ENCODE measurements at regions not wholly inside any gene's neighbourhood (a gene's known extent, or its start where the extent isn't known, plus 50 kb on each side); places are given as distances from the start of the nearest gene placed in this dataset.

DNA sequence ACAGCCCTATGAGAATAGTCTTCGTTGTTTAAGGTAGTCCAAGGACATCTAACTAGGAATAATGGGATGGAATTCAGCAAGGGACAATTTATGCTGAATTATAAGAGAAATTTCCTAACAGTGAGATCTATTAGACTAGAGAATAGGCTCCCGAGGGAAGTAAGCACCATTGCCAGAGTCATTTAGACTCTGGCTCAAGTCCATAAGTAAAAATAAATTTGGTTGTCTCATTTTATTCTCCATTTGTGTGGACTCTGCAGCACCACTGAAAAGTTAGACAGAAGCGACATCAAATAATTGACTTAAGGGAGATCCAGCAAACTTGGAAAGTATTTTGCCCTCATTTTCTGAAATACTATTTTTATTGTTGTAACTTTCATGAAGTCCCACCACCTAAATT, 129.3 kb upstream of the SMIM21 start:
- Histone ChIP-seq H3K4me3 (ENCODE audit: low read length) (no peak overlapping the region), H3K27me3 (replicated peaks; ENCODE audit: insufficient read depth, low read length) (no peaks in the 10 kb centered on the region), H3F3A (ENCODE audit: insufficient read depth, low read length) (no peaks in the 10 kb centered on the region), H3K9me3 (replicated peaks; ENCODE audit: insufficient read depth, low read length) (no peaks in the 10 kb centered on the region), H3K36me3 (replicated peaks; ENCODE audit: insufficient read depth, low read length) (no peaks in the 10 kb centered on the region), H3K27ac (ENCODE audit: low read length) (no peak overlapping the region), H3K79me2 (ENCODE audit: low read length) (no peaks in the 10 kb centered on the region), H3K4me2 (ENCODE audit: low read depth, low read length) (no peak overlapping the region), H3K4me1 (ENCODE audit: low read length) (no peaks in the 10 kb centered on the region), H2AFZ (ENCODE audit: low read length) (no peak overlapping the region), H4K20me1 (ENCODE audit: insufficient read depth, low read length) (no peaks in the 10 kb centered on the region), H3K9ac (ENCODE audit: low read length) (no peak overlapping the region), H3K9me2 (replicated peaks; ENCODE audit: insufficient read depth, low read length) (no peaks in the 10 kb centered on the region)
- no peak for DNase-seq
- TF ChIP-seq, protein P1, sequence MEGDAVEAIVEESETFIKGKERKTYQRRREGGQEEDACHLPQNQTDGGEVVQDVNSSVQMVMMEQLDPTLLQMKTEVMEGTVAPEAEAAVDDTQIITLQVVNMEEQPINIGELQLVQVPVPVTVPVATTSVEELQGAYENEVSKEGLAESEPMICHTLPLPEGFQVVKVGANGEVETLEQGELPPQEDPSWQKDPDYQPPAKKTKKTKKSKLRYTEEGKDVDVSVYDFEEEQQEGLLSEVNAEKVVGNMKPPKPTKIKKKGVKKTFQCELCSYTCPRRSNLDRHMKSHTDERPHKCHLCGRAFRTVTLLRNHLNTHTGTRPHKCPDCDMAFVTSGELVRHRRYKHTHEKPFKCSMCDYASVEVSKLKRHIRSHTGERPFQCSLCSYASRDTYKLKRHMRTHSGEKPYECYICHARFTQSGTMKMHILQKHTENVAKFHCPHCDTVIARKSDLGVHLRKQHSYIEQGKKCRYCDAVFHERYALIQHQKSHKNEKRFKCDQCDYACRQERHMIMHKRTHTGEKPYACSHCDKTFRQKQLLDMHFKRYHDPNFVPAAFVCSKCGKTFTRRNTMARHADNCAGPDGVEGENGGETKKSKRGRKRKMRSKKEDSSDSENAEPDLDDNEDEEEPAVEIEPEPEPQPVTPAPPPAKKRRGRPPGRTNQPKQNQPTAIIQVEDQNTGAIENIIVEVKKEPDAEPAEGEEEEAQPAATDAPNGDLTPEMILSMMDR (IDR thresholded peaks at IDR 0.05; ENCODE audit: low read length) = no peak
- no peak for TF ChIP-seq EZH2 (optimal IDR thresholded peaks at IDR 0.05; ENCODE audit: low read depth, low read length)
- no peak for TF ChIP-seq EZH2phosphoT487 (IDR thresholded peaks at IDR 0.05; ENCODE audit: low read length)

DNA sequence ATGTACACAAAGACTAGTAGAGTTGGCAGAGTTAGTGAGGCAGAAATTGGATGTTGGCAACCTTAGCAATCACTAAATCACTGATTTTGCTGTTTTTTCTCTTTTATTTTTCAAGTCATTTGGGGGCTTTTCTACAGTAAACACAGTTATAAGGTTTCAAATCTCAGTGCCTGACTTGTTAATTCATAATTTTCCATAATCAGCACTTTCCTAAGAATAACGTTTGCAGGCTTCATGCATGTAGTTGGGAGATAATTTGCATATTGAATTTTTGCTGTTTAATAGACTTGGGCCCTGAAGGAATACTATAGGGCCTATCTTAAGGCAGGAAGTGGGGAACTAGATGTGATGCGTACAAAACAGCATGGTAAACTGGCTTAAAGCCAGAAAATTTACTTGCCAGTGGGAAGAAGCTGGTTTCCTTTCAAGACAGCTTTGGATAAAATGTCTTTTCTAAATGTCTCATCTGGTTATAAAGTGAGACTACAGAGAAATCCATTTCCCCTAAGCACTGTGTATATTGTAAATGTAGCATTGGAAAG, 127.2 kb upstream of the SMIM21 start:
- Histone ChIP-seq H3K9me3 (replicated peaks; ENCODE audit: insufficient read depth, low read length) (no peaks in the 10 kb centered on the region), H4K20me1 (ENCODE audit: insufficient read depth, low read length) (no peaks in the 10 kb centered on the region), H3K4me2 (ENCODE audit: low read depth, low read length) (no peak overlapping the region), H3K27me3 (replicated peaks; ENCODE audit: insufficient read depth, low read length) (no peaks in the 10 kb centered on the region), H3K4me3 (ENCODE audit: low read length) (no peak overlapping the region), H3K79me2 (ENCODE audit: low read length) (no peaks in the 10 kb centered on the region), H3K9ac (ENCODE audit: low read length) (no peak overlapping the region), H3K9me2 (replicated peaks; ENCODE audit: insufficient read depth, low read length) (no peaks in the 10 kb centered on the region), H2AFZ (ENCODE audit: low read length) (no peak overlapping the region), H3K4me1 (ENCODE audit: low read length) (no peaks in the 10 kb centered on the region), H3K36me3 (replicated peaks; ENCODE audit: insufficient read depth, low read length) (no peaks in the 10 kb centered on the region), H3K27ac (ENCODE audit: low read length) (no peak overlapping the region), H3F3A (ENCODE audit: insufficient read depth, low read length) (no peaks in the 10 kb centered on the region)
- TF ChIP-seq EZH2phosphoT487 (IDR thresholded peaks at IDR 0.05; ENCODE audit: low read length) = no peak
- TF ChIP-seq, protein P1 (IDR thresholded peaks at IDR 0.05; ENCODE audit: low read length) = no peak
- no peak for TF ChIP-seq EZH2 (optimal IDR thresholded peaks at IDR 0.05; ENCODE audit: low read depth, low read length)
- no peak for DNase-seq

DNA sequence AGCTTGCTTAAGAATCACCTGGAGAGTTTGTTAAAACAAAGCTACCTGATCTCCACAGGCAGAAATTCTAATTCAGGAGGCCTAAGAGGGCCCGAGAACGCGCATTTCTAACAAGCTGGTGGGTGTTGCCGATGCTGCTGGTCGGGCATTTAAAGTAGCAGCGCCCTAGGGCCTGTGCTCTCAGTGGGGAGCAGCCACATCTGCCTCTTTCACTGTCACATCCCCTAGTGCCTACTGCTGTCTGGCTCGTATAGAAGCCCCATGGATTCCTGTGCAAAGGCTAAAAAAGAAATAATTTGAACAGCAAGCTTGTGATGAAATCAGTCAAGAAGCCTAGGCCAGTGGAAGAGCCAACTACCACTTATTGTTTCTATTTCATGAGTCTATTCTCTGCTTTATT, 126.7 kb upstream of the SMIM21 start:
- H4K20me1 ChIP-seq (ENCODE audit: insufficient read depth, low read length) = no peaks in the 10 kb centered on the region
- no peak overlapping the region for H3K9ac ChIP-seq (ENCODE audit: low read length)
- H3K27me3 ChIP-seq (replicated peaks; ENCODE audit: insufficient read depth, low read length) = no peaks in the 10 kb centered on the region
- no peak overlapping the region for H3K27ac ChIP-seq (ENCODE audit: low read length)
- H3K4me3 ChIP-seq (ENCODE audit: low read length) = no peak overlapping the region
- DNase-seq = no peak
- no peaks in the 10 kb centered on the region for H3K9me2 ChIP-seq (replicated peaks; ENCODE audit: insufficient read depth, low read length)
- H3K4me1 ChIP-seq (ENCODE audit: low read length) = no peaks in the 10 kb centered on the region
- no peaks in the 10 kb centered on the region for H3K9me3 ChIP-seq (replicated peaks; ENCODE audit: insufficient read depth, low read length)
- H3K79me2 ChIP-seq (ENCODE audit: low read length) = no peaks in the 10 kb centered on the region
- no peaks in the 10 kb centered on the region for H3F3A ChIP-seq (ENCODE audit: insufficient read depth, low read length)
- H3K36me3 ChIP-seq (replicated peaks; ENCODE audit: insufficient read depth, low read length) = no peaks in the 10 kb centered on the region
- H3K4me2 ChIP-seq (ENCODE audit: low read depth, low read length) = no peak overlapping the region
- no peak overlapping the region for H2AFZ ChIP-seq (ENCODE audit: low read length)
- TF ChIP-seq, protein P1 (IDR thresholded peaks at IDR 0.05; ENCODE audit: low read length) = no peak
- TF ChIP-seq EZH2phosphoT487 (IDR thresholded peaks at IDR 0.05; ENCODE audit: low read length) = no peak
- no peak for TF ChIP-seq EZH2 (optimal IDR thresholded peaks at IDR 0.05; ENCODE audit: low read depth, low read length)
